ENCODE measurements at regions not wholly inside any gene's neighbourhood (a gene's known extent, or its start where the extent isn't known, plus 50 kb on each side); places are given as distances from the start of the nearest gene placed in this dataset.

DNA sequence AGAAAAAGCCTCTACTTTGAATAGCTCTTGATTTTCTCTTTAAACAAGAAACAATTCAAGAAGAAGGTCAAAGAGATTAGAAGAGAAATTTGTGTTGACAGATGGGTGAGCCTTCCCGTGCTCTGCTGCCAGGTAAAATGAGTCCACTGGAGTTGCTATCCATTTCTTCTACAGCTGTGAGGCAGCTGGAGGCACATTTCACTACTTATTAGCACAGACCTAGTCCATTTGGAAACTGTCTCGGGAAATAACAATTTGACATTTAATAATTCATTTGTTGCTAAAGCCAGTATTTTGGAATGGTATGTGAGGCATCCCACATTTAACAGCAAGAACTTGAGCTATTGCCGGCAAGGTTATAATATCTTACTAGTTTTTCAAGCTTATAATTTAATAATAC, 396.8 kb upstream of the GRIA3 start:
- TF ChIP-seq, protein P1, sequence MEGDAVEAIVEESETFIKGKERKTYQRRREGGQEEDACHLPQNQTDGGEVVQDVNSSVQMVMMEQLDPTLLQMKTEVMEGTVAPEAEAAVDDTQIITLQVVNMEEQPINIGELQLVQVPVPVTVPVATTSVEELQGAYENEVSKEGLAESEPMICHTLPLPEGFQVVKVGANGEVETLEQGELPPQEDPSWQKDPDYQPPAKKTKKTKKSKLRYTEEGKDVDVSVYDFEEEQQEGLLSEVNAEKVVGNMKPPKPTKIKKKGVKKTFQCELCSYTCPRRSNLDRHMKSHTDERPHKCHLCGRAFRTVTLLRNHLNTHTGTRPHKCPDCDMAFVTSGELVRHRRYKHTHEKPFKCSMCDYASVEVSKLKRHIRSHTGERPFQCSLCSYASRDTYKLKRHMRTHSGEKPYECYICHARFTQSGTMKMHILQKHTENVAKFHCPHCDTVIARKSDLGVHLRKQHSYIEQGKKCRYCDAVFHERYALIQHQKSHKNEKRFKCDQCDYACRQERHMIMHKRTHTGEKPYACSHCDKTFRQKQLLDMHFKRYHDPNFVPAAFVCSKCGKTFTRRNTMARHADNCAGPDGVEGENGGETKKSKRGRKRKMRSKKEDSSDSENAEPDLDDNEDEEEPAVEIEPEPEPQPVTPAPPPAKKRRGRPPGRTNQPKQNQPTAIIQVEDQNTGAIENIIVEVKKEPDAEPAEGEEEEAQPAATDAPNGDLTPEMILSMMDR (IDR thresholded peaks at IDR 0.05; ENCODE audit: insufficient read depth, low read length, poor library complexity, severe bottlenecking), result no peak
- TF ChIP-seq EZH2phosphoT487 (conservative IDR thresholded peaks at IDR 0.05; ENCODE audit: low read length), result no peak
